Neural progenitor cell (in vitro differentiated cells): ENCODE measurements at regions not wholly inside any gene's neighbourhood (a gene's known extent, or its start where the extent isn't known, plus 50 kb on each side); places are given as distances from the start of the nearest gene placed in this dataset.

Experiments
- CTCF ChIP-seq: fragments of 200-600 bp; sonication (generic); IDR thresholded peaks from 2 replicates; pipeline ENCODE4 v1.5.1; 2017; ENCODE audit warnings: antibody characterized with exemption, mild to moderate bottlenecking
- EZH2phosphoT487 ChIP-seq: fragments of 200-600 bp; sonication (generic); IDR thresholded peaks from 2 replicates; pipeline ENCODE4 v1.6.1; 2017; ENCODE audit warnings: antibody characterized with exemption

GRCh38 chr13:21798181-21798580, 127.3 kb downstream of the FGF9 start:
- TF ChIP-seq CTCF (no peak), EZH2phosphoT487 (no peak)
